Right lung (tissue), 2 donors: ENCODE measurements at regions not wholly inside any gene's neighbourhood (a gene's known extent, or its start where the extent isn't known, plus 50 kb on each side); places are given as distances from the start of the nearest gene placed in this dataset.
A peak's percentile ranks its signal among the peaks of the same experiment; 100 is the strongest.

Source experiments
- DNase-seq, 2 donors: peaks; one replicate each; pipeline ENCODE4 v3.0.0-alpha.2; 2013

DNA sequence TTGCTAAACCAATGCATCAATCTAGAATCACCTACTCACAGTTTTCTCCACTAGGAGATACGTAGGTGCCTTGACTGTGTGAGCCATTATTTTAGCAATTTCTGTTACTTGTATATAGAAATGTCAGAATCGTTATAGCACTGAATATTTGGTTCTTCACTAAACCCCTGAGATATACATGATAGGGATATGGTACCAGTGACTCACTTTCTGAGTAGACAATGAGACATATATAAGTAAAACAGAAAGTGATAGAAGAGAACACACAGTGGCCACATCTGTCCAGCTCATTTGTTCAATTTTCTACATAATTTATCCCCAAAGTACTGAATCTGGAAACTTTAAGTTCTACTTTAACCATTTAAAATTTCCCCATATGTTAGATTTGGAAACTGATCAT lies 1505.5 kb upstream of the TMEM132C start:
- DNase-seq: no peak

DNA sequence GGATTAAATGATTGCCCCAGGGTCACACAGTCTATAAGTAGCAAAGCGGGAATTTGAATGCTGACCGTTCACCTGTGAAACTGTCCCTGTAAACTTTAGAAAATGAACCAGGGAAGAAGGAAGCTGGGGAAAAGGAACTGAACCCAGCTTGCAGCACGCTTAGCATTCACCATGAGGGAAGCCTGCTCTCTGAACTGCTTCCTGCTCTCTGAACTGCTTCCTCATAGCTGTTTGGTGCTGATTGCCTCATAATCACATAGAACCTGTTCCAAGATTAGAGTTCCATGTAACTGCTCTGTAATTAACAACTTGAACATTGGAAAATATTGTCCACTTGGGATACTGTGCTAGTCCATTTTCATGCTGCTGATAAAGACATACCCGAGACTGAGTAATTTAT lies 1504.8 kb upstream of the TMEM132C start:
- DNase-seq: no peak

DNA sequence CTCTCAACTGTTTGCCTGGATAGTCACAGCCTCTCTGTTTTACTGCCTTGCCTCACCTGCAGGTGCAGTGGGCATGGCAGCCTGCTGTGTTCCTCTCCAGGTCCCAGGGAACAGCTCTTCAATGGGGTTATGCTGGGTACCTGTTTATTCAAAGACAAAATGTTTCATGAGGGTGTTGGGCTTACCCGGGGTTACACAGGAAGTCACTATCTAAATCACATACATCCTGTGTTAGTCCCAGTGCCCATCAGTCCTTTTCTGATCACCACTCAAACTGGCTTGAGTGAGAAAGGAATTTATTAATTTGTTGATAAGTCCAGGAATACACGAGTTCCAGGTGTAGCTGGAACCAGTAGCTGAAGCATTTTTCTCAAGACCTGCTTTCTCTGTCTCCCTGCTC lies 1503.6 kb upstream of the TMEM132C start:
- no peak for DNase-seq

DNA sequence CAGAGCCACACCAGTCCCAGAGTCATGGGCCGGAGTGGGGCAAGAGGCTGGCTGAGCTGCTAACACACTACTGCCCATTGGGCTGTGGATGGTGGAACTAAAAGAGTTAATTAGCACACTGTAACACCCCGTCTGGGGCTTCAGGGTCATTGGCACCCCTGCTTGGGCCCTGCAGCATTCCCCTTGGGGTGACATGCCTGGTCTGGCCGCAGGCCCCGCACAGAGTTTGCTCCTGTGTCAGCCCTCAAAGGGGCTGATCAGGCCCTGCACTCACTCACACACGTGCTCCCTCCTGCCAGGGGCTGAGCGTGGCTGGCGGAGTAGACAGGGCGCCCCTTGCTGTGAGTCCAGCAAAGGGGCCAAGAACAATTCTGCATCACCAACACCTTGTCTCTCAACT lies 1499.6 kb upstream of the TMEM132C start:
- no peak for DNase-seq

DNA sequence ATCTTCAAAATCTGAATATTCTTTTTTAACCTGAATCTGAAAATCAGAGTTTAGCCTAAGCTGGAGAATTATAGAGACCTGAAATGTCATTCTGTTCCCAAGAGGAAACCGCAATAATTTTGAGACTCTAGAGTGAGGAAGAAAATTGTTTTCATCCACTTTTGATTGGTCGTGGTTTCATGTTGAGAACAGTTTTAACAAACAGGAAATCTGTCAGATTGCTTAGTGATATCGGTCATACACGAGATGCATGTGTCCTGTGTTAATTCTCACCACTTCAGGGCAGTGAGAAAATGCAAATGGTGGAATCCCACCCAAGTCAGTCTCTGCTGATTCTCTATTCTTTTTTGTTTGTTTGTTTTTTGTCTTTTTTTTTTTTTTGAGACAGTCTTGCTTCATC lies 1498.5 kb upstream of the TMEM132C start:
- DNase-seq: no peak

DNA sequence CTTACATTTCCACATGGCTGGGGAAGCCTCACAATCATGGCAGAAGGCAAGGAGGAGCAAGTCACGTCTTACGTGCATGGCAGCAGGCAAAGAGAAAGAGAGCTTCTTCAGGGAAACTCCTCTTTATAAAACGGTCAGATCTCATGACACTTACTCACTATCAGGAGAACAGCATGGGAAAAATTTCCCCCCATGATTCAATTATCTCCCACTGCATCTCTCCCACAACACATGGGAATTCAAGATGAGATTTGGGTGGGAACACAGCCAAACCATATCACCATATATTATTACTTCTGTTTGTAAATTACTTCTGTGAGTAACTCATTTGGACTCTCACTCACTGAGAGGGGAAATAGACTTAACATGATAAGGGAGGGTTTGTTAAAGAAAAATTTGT lies 1496.8 kb upstream of the TMEM132C start:
- no peak for DNase-seq

DNA sequence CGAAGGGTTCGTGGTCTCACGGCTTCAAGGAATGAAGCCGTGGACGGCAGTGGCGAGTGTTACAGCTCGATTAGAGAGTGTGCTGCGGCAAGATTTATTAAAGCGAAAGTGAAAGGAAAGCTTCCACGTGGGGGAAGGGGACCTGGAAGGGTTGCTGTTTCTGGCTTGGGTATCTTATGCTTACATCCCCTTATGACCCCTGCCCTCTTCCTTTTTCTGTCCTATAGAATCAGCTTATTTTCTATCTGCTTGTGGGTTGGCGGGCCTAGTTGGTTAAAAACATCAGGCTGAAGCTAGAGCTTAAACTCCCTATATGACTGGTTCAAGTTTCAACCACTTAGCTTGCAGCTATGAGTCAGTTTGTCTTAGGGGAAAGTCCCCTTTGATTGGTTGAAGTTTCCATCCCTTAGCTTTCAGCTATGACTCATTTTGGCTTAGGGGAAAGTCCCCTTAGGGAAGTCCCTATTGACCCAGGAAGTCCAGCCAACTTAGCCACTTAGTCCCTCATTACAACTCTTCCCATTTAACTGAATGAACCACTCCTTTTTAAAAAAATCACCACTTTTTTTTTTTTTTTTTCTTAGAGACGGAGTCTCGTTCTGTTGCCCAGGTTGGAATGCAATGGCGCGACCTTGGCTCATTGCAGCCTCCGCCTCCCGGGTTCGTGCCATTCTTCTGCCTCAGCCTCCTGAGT lies 1494.7 kb upstream of the TMEM132C start:
- no peak for DNase-seq

DNA sequence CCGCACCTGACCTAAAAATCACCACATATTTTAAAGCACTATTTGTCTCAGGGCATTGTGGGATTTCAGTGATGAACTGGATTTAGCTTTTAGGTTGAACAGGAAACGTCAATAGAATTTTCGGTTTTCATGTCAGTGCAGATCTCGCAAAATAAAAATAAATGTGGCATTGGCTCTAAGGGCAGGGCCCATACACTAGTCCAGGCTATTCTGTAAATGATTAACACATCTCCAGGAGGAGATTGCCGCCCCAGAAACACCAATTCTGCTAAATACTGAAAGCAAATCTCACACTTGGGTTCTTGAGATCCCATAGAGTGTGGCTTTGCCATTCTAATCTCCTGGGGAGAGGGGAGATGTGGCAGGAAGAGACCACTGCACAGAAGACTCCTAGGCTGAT lies 1494.0 kb upstream of the TMEM132C start:
- DNase-seq: no peak

DNA sequence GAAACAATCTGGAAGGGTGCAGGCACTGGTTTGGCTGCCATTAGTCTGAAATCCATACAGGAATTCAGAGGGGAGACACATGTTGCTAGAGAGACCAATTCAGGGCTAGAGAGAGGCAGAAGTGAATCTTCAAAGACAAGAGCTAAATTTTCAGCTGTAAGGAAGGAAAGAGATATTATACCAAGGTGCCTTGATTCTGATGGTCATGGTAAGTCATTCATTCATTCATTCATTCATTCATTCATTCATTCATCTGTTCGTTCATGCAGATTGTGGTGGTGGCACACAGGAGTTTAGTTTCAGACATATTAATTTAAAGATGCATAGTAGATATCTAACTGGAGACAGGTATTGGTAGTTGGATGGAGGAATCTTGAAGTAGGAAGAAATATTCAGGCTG lies 1493.5 kb upstream of the TMEM132C start:
- no peak for DNase-seq

DNA sequence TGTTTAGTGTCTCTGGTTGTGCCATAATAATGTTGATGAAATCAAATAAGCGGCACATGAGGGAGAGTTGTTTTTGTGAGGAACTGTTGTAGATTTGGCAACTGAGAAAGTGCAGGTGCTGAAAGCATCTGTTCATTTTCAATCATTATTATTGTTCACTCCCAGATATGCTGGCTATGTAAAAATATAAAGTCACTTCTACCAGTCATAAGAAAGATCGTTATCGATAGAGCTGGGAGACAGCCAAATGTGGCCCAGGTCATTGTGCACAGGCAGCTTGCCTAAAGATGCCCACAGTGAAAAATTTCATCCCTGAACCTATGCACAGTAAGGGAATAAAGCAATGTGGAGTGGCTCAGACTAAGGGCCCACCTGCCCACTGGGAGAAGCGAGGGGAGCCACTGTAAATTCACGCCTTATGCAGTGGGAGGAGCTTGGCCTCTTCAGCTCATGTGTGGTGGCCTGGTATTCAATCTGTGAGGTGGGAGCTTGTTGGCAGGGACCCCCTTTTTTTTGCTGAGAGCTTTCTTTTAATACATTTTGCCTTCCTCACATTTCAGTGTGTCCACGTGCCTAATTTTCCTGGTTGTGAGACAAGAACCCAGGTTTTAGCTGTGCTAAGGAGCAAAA lies 1490.8 kb upstream of the TMEM132C start:
- DNase-seq: no peak

DNA sequence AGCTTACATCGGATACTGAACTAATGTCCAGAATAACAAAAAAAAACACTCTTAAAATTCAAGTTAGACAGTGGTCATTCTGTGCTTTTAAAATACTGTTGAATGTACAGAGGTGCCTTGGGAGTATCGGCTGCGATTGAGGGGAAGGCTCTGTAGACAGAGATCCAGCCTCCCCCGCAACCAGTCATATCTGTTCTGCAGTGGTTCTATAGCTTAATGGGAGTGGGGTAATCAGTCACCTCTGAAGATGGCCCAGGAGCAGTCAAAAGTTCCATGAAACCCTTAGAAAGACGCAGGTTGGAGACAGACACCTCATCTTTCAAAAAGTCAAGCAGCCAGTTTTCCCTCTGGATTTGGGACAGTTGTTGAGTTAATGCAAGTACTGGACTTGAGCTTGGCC lies 1486.6 kb upstream of the TMEM132C start:
- DNase-seq: no peak

DNA sequence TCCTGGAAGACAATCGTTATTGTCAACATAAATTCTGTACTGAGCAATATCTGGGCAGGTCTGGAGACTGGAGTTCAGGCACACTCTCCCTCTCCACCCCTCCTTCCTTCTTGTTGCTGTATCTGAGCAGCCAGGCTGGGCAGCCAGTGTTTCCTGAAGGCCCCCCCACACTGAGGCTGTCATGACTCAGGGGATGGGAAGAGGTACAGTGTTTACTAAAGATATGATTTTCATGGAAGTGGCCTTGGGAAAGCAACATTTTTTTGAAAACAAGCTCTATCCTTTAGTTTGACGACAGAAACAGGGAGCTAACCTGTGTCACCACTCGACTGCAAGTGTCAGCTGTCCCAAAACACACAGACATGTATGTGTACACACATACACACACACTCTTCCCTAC lies 1485.4 kb upstream of the TMEM132C start:
- no peak for DNase-seq

DNA sequence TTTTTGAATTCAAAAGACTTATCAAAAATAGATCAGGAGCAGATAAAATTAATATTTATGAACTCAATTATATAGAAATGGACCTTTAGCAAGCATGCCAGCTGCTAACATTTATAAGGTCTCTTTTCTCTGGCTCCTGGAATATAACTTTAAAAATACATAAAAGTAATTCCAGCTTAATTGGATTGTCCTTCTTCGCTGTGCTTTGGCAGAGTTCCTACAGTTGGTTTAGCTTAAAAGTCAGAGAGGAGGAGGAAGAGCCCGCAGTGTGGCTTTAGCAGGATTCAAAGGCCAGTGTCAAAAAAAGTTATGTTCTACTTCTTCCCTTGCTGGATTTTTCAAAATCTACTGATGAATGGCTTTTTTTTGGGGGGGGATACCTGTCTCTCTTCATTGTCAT lies 1484.9 kb upstream of the TMEM132C start:
- DNase-seq: no peak

DNA sequence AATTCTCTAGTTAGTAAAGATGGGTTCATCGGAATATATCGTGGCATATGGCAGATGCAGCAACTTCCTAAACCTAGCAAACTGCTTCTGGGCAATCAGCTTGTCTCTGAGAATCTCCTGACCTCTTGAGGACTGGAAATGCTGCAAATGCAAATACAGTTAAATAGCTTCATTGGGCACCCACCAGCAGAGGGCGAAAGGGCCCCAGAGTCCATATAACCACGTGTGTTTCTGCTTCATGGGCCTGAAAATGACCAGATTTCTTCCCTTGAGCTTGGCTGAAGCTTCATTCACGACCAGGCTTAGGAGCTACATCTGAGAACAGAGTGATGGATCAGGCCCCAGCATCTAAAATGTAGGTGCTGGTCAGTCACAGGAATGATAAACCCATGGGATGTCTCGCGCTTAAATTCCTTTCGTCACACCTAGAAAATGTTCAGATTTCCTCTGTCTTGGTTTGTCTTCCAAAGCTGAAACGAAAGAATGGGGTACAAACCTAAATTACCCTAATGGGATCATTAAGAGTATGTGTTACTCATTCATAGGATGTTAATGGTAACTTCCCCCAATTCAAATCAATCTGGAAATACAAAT lies 1482.5 kb upstream of the TMEM132C start:
- peak; percentile 11 to 24 for DNase-seq

DNA sequence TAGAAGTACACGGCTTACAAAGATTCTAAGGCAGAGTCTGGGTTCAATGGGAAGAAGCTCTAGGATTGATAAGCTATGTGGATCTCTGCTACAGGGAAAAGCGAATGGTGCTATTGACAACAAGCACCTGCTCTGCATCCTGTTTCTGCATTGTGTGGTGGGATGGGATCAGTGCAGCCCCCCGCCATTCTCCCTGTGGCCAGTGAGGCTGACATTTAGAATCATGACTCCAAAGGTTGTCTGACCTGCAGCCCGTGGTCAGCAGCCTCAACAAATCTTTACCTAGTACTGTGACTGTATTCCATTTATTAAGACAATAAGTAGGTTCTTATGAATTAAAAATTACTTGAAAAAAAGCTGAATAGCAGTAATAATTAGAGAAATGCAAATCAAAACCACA lies 1477.0 kb upstream of the TMEM132C start:
- DNase-seq: no peak

DNA sequence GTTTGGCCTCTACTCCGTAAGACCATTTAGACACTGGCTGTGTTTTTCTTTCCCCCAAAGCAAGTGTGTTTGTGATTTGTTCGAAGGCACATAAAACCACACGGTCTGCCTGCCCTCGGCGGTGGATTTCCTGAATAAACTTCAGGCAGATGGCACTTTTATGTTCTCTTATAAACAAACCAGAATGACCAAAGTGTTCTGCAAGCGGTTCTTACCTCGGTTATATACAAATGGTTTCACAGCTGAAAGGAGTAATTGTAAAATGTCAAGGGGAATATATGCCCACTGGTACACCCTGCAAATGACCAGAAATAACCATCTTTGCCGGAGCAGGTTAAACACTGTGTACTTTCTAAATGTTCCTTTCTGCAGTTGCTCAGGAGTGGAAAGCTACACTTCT lies 1475.8 kb upstream of the TMEM132C start:
- DNase-seq: no peak

DNA sequence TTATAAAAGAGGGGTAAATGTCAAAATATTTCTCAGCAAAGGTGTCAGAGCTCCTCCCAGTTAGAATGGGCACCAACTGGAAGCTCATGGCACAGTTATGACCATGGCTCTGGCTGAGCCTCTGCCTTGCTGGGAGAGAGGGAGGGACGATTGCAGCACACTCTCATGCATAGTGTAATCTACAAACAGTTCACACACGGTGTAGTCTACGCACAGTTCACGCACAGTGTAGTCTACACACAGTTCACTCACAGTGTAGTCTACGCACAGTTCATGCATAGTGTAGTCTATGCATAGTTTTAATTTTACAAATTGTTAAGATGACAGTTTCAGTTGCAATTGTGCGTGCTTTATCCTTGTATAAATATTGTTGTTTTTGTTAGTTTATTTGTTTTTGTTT lies 1474.6 kb upstream of the TMEM132C start:
- DNase-seq: no peak

DNA sequence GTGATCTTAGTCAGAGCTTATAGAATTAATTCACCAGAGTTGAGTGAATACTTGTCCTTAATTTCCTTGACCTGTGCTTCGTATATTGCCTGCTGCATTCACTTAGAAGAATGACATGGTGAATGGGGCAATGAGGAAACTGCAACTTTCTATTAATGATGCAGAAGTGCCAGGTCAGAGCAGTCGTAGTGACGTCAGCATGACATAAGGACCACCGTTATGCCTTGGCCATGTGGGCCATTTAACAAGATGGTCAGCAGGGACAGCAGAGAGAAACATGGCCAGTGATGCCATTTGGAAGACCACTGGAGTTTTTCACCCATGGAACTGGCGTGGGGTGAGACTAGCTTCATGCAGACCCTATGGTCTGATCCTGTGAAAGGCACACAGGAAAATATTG lies 1469.4 kb upstream of the TMEM132C start:
- DNase-seq: no peak

DNA sequence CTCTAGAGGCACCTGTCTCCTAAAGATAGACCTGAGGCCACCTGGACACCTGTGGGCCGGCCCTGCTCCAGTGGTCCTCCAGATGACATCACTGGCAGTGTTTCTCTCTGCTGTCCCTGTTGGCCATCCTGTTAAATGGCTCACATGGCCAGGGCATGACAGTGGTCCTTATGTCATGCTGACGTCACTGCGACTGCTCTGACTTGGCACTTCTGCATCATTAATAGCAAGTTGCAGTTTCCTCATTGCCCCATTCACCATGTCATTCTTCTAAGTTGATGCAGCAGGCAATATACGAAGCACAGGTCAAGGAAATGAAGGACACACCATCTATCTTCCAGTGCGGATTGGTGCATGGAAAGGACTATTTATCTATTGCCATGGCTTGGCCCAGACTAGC lies 1468.5 kb upstream of the TMEM132C start:
- DNase-seq: no peak

DNA sequence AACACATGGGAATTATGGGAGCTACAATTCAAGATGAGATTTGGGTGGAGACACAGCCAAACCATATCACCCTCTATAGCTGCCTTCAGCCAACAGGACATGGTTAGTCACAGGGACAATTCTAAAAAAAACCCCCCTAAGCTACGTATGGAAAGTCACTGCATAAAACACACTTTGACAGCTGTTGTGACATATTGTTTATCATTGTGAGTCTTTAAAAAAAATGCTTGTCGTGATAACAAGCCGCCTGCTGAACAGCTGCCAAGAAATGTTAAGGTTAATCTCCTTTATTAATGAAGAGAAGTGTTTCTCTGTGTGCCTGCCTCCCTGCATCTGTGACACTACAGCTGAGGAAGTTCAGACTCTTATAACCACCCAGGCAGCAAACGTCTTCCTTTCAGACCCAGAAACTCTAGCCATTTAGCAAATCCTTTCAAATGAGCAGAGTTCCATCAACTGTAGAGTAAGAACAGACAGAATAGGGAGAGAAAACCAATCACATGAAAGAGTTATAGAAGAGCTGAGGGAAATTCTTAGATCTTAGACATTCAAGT lies 1459.6 kb upstream of the TMEM132C start:
- no peak for DNase-seq

DNA sequence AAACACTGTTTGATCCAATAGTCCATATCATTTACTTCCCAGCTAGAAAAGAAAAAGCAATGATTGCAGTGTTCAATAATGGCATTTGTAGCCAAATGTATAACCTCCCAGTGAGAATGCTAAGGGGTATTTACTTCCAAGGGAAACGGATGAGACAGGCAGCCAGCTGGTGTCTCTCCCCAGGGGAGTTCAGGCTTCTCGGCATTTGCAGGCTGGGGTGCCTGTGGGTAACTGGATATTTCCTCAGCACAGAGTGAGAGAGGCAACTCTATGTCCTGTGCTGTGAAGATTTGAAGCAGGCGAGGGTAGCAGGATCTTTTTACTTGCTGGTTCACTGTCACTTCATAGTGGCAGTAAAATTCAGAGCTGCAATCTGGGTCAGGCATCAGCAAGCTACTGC lies 1455.6 kb upstream of the TMEM132C start:
- no peak for DNase-seq

DNA sequence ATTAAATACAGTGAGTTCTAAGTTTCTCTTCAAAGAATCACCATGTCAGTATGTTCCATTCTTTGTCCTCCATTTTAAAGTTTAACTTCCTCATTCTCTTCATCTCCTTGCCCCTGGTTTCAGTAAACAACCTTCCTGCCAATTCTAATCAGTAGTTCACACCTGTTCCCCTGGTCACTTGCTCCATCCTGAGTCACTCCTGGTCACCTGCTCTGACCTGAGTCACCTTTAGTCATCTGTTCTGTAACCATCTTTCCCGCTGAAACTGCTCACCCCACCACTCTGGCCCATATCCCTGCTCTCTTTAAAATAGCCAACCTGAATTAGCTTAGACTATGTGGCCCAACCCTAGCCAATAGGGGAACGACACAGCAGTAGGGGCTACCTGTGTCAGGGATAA lies 1447.4 kb upstream of the TMEM132C start:
- no peak for DNase-seq
